Forelimb muscle (tissue), 1 donor: ENCODE measurements at regions not wholly inside any gene's neighbourhood (a gene's known extent, or its start where the extent isn't known, plus 50 kb on each side); places are given as distances from the start of the nearest gene placed in this dataset.

Experiments used
- DNase-seq: peaks from one replicate; pipeline ENCODE4 v3.0.0-alpha.2; 2013; ENCODE audit warnings: low read depth

DNA sequence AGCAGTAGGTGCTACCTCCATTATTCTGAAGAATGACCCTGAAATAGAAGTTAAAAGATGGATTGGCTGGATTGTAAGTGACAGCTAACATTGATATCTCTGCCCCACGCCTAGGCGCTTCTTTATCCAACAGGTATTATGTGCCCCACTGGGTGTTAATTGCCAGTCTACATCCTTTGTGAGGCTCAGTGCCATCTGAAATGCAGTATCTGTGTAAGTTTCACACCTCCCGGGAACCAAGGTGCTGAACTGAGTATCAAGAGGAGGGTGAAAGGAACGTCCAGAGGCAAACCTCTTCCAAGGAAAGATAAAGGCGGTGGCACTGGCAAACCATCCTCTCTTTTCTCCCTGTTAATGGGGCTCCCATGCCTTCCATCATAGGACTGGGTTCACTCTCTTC is 181.1 kb upstream of the UBL3 start:
- DNase-seq = no peak

DNA sequence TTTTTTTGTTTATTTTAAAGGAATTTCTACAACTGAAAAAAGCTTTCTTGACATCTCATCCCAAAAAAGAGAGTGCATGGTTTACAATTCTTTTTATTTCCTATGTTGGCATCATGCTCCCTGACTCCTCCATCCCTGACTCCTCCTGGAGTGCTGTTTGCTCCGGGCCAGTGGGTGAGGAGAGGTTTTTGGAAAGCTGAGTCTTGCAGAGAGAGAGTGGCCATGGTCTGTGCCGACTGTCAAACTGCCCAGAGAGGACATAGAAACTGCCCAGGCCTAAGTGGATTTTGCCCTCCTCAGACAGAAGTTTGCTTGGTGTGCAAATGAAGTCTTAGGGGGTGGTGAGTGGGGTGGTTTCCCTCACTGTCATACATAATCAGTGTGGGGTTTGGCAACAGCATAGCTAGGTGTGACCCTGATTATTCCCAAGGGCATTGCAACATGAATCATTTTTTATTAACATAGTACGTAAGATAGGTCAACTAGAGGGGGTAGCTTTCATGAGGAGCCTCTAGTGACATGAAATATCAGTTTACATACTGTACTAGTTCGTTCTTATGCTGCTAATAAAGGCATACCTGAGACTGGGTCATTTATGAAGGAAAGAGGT is 179.8 kb upstream of the UBL3 start:
- no peak for DNase-seq

- DNase-seq = no peak
These were observed 177.4 kb upstream of the UBL3 start for GRCh38 chr13:30027569-30028455.

DNA sequence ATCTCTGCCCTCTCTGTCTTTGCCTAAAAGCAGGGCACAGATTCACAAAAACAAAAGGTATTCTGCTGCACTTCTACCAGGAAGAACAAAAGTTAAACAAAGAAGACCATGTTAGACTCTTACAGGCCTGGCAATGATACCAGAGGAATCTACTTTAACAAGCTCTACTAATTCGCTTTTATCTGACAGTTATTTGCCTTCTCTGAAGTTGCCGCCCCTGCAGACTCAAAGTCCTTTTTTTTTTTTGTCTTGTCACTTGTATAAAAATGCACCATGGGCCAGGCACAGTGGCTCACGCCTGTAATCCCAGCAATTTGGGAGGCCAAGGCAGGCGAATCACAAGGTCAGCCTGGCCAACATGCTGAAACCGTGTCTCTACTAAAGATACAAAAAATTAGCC is 176.5 kb upstream of the UBL3 start:
- DNase-seq = no peak

- no peak for DNase-seq
These were observed 175.7 kb upstream of the UBL3 start for GRCh38 chr13:30026093-30026492.

- DNase-seq = no peak
These were observed 174.9 kb upstream of the UBL3 start for GRCh38 chr13:30025351-30025750.

DNA sequence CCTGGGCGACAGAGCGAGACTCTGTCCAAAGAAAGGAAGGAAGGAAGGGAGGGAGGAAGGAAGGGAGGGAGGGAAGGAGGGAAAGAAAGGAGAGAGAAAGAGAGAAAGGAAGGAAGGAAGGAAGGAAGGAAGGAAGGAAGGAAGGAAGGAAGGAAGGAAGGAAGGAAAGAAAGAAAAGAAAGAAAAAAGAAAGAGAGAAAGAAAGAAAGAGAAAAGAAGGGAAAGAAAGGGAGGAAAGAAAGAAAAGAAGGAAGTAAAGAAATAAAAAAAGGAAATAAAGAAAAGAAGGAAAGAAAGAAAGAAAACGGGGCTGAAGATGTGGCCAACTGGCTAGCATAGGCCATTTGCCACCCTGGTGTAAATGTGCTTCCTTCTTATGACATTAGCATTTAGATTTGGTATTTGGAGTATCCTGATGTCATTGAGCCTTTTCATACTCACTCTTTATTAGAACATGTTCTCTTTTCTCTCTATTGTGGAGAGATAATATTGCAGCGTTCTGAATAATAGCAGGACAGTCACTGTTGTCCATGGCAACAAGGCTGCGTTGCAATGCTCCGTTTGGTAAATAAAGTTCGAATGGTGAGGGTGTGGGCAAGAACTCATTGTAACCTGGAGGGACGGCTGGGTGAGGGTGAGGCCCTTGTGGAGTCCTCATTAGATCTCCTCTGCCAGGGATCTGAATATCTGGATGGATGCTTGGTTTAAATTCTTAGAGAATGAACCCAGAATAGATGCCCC is 173.9 kb upstream of the UBL3 start:
- no peak for DNase-seq

- no peak for DNase-seq
These were observed 172.9 kb upstream of the UBL3 start for GRCh38 chr13:30023196-30023895.

DNA sequence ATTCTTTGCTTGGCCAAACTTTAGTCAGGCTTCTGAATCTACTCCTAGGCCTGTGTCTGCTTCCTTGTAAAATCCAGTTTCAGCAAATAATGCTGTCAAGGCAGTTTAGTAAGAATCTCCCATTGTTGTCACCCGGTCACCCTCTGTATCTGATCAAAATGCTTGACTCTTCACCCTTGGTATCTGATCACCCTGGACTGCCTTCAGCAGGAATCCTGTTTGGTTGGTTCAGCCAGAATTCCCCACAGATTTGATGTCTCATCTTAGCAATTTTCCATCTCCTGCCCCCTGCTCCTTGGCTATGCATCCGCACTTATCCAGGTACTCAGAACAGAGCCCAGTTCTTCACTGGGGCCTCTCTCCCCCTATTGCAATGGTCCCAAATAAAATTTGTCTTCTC is 172.4 kb upstream of the UBL3 start:
- no peak for DNase-seq

GRCh38 chr13:30022256-30022655 is 171.8 kb upstream of the UBL3 start:
- DNase-seq = no peak

GRCh38 chr13:30021611-30022010 is 171.2 kb upstream of the UBL3 start:
- no peak for DNase-seq

DNA sequence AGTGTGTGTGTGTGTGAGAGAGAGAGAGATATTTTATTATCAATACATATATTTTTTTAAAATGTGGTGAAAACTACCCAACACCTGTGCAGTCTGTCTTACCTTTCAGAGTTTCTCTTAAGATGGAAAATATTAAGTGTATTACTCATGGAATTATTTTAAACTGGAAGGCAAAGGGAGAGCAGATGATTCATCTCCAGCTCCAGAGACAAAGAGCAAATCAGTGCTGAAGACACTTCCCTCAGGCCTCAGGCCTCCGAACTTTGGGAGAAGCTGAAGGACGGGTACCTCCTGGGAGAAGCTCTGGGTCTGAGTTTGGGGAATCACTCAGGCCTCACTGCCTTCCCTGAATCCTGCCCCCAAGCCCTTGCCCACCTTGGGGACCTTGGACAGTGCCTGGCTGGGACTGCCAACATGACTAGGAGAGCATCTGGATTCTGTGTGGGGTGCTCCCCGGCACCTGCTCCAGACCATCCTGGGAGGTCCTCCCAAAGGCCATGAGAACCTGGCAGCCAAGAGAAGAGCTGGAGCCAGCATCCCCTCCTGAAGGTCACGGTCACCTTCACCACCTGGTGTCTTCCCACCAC is 170.4 kb upstream of the UBL3 start:
- DNase-seq = no peak

DNA sequence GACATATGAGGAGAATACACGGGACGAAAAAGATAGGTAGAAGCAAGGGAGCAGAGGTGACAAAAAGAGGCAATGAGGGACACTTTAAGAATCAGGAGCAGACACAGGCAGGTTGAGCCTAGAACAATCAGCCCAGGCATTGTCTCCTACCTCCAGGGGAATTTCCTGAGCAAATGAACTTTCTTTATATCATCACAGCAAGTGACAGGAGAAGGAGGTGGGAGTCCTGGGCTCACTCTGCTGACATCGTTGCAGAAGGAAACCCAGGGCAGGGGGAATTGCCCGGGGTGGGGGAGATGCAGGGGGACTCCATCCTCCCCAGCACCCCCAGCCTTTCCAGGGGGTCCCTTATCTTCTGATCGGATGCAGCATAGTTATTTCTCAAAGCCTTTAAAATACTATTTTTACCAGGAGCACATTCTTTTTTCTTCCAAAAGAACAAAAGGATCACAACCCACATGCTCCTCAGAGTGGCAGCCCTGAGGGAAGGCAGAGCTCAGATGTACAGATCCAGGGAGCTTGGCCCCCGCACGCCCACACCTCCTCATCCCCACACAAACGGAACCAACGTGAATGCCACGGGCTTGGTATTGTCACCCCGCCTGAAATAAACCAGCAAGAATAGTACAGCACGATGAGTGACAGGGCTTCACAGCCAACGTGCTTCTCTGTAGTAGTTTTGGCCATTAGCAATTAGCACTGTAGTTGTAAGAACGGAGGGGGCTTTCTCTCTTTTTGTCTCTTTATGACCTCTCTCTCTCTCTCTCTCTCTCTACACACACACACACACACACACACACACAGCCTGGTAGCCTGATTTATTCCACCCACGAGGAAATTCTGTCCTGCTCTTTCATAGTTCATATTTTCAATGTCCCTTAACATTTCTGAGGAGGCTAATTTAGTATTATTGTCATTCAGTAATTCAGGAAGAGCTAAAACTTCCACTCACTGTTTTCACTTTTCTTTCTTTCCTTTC is 169.5 kb upstream of the UBL3 start:
- no peak for DNase-seq

DNA sequence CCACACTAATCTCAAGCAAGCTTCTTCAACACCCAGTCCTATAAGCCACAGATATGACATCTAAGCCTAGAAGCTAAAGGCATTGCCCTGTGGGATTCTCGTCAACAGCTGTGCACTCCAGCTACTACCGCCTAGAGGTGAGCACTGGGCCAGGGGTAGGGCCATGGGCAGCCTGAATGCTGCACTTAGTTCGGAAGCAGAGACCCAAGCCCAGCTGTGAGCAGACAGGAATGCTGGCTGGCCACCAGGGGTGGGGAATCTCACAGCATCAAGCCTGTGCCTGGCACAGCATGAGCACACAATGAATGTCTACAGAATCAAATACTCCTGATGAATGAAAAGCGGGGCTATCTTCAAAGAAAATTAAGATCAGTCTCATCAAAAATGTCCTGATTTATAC is 167.5 kb upstream of the UBL3 start:
- DNase-seq = no peak

DNA sequence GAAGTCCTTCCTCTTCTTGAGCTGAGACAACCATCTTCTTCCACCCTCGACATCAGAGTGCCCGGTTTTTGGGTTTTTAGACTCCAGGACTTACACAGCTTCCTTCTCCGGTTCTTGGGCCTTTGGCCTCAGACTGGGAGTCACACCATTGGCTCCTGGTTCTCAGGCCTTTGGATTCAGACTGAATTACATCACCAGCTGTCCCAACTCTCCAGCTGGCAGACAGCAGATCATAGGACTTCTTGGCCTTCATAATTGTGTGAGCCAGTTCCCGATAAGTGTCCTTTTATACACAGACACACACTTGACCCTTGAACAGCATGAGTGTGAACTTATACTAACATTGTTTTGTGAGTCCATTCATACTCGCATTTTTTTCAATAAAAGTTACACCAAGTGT is 166.0 kb upstream of the UBL3 start:
- no peak for DNase-seq

GRCh38 chr13:30009411-30009810 is 159.0 kb upstream of the UBL3 start:
- DNase-seq = no peak

DNA sequence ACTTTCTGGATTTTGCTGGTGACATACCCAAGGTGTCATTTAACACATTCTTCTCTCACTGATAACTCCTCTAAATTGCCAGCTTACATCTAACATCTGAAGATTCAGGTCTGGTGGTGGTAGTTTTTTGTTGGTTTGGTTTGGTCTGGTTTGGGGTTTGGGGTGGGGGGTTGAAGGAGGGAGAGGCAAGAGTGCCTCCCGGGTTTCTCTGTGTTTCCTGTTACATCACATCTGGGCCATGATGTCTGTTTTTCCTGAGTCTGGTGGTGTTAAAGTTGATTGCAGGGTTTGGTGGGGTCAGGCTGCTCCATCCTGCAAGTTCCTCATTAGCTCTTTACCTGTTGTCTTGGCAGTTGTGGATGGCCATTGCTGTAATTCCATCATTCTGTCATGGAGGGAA is 155.8 kb upstream of the UBL3 start:
- no peak for DNase-seq

DNA sequence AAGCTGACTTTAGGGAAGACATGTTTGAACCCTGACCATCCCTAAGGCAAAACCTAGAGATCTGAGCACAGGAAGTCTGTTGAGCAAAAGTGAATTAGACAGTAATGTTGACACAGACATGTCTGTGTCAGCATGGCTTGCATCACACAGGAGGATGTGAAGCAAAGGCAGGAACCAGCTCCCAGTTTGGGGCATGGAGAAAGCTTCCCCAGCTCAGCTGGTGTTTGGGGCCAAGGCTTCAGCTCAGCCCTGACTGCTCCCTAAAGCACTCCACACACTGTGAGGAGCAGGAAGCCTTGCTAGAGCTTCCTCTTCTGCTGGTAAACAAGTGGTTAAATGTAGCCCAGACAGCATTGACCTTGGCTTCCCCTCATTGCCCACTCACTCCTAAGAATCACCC is 153.8 kb upstream of the UBL3 start:
- no peak for DNase-seq

- no peak for DNase-seq
These were observed 152.2 kb upstream of the UBL3 start for GRCh38 chr13:30002577-30002976.

DNA sequence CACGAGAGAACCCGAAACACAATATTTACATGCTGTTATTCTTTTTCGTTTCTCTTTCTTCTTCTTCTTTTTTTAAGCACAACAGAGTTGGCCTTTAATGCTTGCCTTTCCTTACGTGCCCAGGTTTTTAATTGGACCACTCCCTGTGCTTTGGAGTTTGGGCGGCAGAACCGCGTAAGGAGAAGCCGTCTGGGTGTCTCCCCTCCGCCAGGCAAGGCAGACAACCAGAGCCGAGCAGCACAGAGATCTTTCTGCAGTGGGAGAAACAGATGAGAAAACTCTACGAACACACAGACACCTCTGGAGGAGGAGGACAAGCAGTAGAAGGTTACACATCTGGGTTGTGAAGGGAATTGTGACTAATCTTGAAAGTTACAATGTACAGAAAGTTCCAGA is 150.0 kb upstream of the UBL3 start:
- DNase-seq = no peak
